HG03558 (cell line): ENCODE measurements at regions not wholly inside any gene's neighbourhood (a gene's known extent, or its start where the extent isn't known, plus 50 kb on each side); places are given as distances from the start of the nearest gene placed in this dataset.
"Not testable (repeated sequence)": the region's sequence is repeated elsewhere in the genome, so short reads cannot be mapped to it uniquely, and the experiment has no call there.

Source experiments
- ATAC-seq: cut with Tn5 transposase; IDR thresholded peaks from one replicate; pipeline ENCODE4 v1.9.1; 2021; ENCODE audit warnings: moderate number of reproducible peaks; ENCODE audit not compliant: unreplicated experiment; ENCODE audit errors: extremely low read depth

- ATAC-seq = no peak
Observed at GRCh38 chr4:128653527-128654444, 155.7 kb upstream of the JADE1 start.

- ATAC-seq = no peak
Observed at GRCh38 chr4:128649575-128650205, 159.8 kb upstream of the JADE1 start.

- no peak for ATAC-seq
Observed at GRCh38 chr4:128649161-128649560, 160.3 kb upstream of the JADE1 start.

- no peak for ATAC-seq
Observed at GRCh38 chr4:128648021-128648420, 161.5 kb upstream of the JADE1 start.

GRCh38 chr4:128646893-128647292 lies 162.6 kb upstream of the JADE1 start:
- peak; percentile 49 for ATAC-seq

- ATAC-seq = not testable (repeated sequence)
Observed at GRCh38 chr4:128644693-128645654, 164.5 kb upstream of the JADE1 start.

- not testable (repeated sequence) for ATAC-seq
Observed at GRCh38 chr4:128644107-128644506, 165.4 kb upstream of the JADE1 start.

- ATAC-seq = not testable (repeated sequence)
Observed at GRCh38 chr4:128641566-128641965, 167.9 kb upstream of the JADE1 start.

- no peak for ATAC-seq
Observed at GRCh38 chr4:128639541-128640270, 169.8 kb upstream of the JADE1 start.

GRCh38 chr4:128636906-128637305 lies 172.6 kb upstream of the JADE1 start:
- no peak for ATAC-seq

- no peak for ATAC-seq
Observed at GRCh38 chr4:128635955-128636560, 173.4 kb upstream of the JADE1 start.

GRCh38 chr4:128635141-128635954 lies 174.2 kb upstream of the JADE1 start:
- ATAC-seq = no peak

GRCh38 chr4:128633067-128633466 lies 176.4 kb upstream of the JADE1 start:
- no peak for ATAC-seq

GRCh38 chr4:128630871-128631270 lies 178.6 kb upstream of the JADE1 start:
- ATAC-seq = no peak

GRCh38 chr4:128623508-128624215 lies 185.8 kb upstream of the JADE1 start:
- no peak for ATAC-seq

GRCh38 chr4:128620279-128620965 lies 189.1 kb upstream of the JADE1 start:
- ATAC-seq = not testable (repeated sequence)

GRCh38 chr4:128615197-128615596 lies 194.3 kb upstream of the JADE1 start:
- no peak for ATAC-seq
